WTC11 (cell line): ENCODE measurements at regions not wholly inside any gene's neighbourhood (a gene's known extent, or its start where the extent isn't known, plus 50 kb on each side); places are given as distances from the start of the nearest gene placed in this dataset.

Experiments
- ATAC-seq: fragments of 200-7000 bp; cut with Tn5 transposase; 2 replicates; pipeline ENCODE4 v1.10.0; 2021; ENCODE audit warnings: mild to moderate bottlenecking, moderate library complexity
- CTCF ChIA-PET: fragments of 300-600 bp; sonication (Branson Sonifier 250); formaldehyde crosslinking; loops from one replicate; lab custom pipeline; 2021; ENCODE audit warnings: antibody characterized with exemption; lab: Charles Lee
- POLR2A ChIA-PET: fragments of 350-600 bp; sonication (Branson Sonifier 250); formaldehyde crosslinking; loops from one replicate; lab custom pipeline; 2021; ENCODE audit warnings: antibody characterized with exemption; lab: Charles Lee
- DNase-seq: peaks from one replicate; pipeline ENCODE4 v3.0.0; 2021; ENCODE audit warnings: low spot score
- H3K27ac Mint-ChIP-seq: 2 replicates; pipeline ENCODE4 v1.8.0; 2021; ENCODE audit warnings: mixed read lengths
- H3K27me3 Mint-ChIP-seq: 2 replicates; pipeline ENCODE4 v1.8.0; 2021; ENCODE audit warnings: low read depth, mild to moderate bottlenecking, moderate library complexity, mixed read lengths
- H3K36me3 Mint-ChIP-seq: 2 replicates; pipeline ENCODE4 v1.8.0; 2021; ENCODE audit warnings: mixed read lengths
- H3K4me1 Mint-ChIP-seq: 2 replicates; pipeline ENCODE4 v1.8.0; 2022; ENCODE audit warnings: mixed read lengths
- H3K4me3 Mint-ChIP-seq: 2 replicates; pipeline ENCODE4 v1.8.0; 2021; ENCODE audit warnings: mild to moderate bottlenecking, moderate library complexity, mixed read lengths
- H3K9me3 Mint-ChIP-seq: 2 replicates; pipeline ENCODE4 v1.8.0; 2021; ENCODE audit warnings: mixed read lengths
- CBFB ChIP-seq: sonication (generic); formaldehyde crosslinking; IDR thresholded peaks from 2 replicates; pipeline ENCODE4 v1.8.1; 2022; ENCODE audit warnings: mild to moderate bottlenecking, low read depth, missing genetic modification reagents
- E2F4 ChIP-seq: sonication (generic); formaldehyde crosslinking; IDR thresholded peaks from 2 replicates; pipeline ENCODE4 v1.8.1; 2022; ENCODE audit warnings: low read depth, mild to moderate bottlenecking, moderate library complexity, missing genetic modification reagents, borderline replicate concordance
- E2F5 ChIP-seq: sonication (generic); formaldehyde crosslinking; IDR thresholded peaks from 2 replicates; pipeline ENCODE4 v1.8.1; 2022; ENCODE audit warnings: mild to moderate bottlenecking, moderate library complexity, missing genetic modification reagents
- GABPB1 ChIP-seq: sonication (generic); formaldehyde crosslinking; IDR thresholded peaks from 2 replicates; pipeline ENCODE4 v1.8.1; 2023; ENCODE audit warnings: mild to moderate bottlenecking, missing genetic modification reagents
- GTF2I ChIP-seq: fragments of 250-450 bp; sonication (Bioruptor Pico); conservative IDR thresholded peaks from 2 replicates; pipeline ENCODE4 v1.4.0; 2021; ENCODE audit warnings: mild to moderate bottlenecking
- MYBL2 ChIP-seq: sonication (generic); formaldehyde crosslinking; IDR thresholded peaks from 2 replicates; pipeline ENCODE4 v1.8.1; 2023; ENCODE audit warnings: mild to moderate bottlenecking, moderate library complexity, missing genetic modification reagents
- NFATC4 ChIP-seq: fragments of 250-450 bp; sonication (Bioruptor Pico); IDR thresholded peaks from 2 replicates; pipeline ENCODE4 v1.9.0; 2021; ENCODE audit warnings: mild to moderate bottlenecking
- TCF7 ChIP-seq: sonication (generic); formaldehyde crosslinking; IDR thresholded peaks from 2 replicates; pipeline ENCODE4 v1.8.0; 2022; ENCODE audit warnings: mild to moderate bottlenecking, low read depth, missing genetic modification reagents, moderate library complexity
- ZBTB21 ChIP-seq: sonication (generic); formaldehyde crosslinking; IDR thresholded peaks from 2 replicates; pipeline ENCODE4 v1.8.1; 2023; ENCODE audit warnings: mild to moderate bottlenecking, missing genetic modification reagents, borderline replicate concordance
- ZNF281 ChIP-seq: sonication (generic); formaldehyde crosslinking; IDR thresholded peaks from 2 replicates; pipeline ENCODE4 v1.8.0; 2023; ENCODE audit warnings: mild to moderate bottlenecking, missing genetic modification reagents
- ZNF416 ChIP-seq: fragments of 250-450 bp; sonication (Bioruptor Pico); IDR thresholded peaks from 2 replicates; pipeline ENCODE4 v1.9.0; 2021; ENCODE audit warnings: mild to moderate bottlenecking, inconsistent platforms
- ZNF425 ChIP-seq: fragments of 250-450 bp; sonication (Bioruptor Pico); conservative IDR thresholded peaks from 2 replicates; pipeline ENCODE4 v1.9.0; 2021; ENCODE audit warnings: mild to moderate bottlenecking
- ZNF512 ChIP-seq: sonication (generic); formaldehyde crosslinking; IDR thresholded peaks from 2 replicates; pipeline ENCODE4 v1.8.1; 2022; ENCODE audit warnings: missing genetic modification reagents, borderline replicate concordance
- TF ChIP-seq, protein P1 (sequence below): fragments of 250-450 bp; sonication (Bioruptor Pico); IDR thresholded peaks from 2 replicates; pipeline ENCODE4 v1.9.0; 2021; ENCODE audit warnings: mild to moderate bottlenecking

GRCh38 chr5:29122306-29122705, 2071.2 kb upstream of the CDH6 start (continued):
- TF ChIP-seq, protein P1, sequence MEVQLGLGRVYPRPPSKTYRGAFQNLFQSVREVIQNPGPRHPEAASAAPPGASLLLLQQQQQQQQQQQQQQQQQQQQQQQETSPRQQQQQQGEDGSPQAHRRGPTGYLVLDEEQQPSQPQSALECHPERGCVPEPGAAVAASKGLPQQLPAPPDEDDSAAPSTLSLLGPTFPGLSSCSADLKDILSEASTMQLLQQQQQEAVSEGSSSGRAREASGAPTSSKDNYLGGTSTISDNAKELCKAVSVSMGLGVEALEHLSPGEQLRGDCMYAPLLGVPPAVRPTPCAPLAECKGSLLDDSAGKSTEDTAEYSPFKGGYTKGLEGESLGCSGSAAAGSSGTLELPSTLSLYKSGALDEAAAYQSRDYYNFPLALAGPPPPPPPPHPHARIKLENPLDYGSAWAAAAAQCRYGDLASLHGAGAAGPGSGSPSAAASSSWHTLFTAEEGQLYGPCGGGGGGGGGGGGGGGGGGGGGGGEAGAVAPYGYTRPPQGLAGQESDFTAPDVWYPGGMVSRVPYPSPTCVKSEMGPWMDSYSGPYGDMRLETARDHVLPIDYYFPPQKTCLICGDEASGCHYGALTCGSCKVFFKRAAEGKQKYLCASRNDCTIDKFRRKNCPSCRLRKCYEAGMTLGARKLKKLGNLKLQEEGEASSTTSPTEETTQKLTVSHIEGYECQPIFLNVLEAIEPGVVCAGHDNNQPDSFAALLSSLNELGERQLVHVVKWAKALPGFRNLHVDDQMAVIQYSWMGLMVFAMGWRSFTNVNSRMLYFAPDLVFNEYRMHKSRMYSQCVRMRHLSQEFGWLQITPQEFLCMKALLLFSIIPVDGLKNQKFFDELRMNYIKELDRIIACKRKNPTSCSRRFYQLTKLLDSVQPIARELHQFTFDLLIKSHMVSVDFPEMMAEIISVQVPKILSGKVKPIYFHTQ (CRISPR knock-in tag), result no peak
- no peak for TF ChIP-seq GABPB1 (CRISPR knock-in tag)
- no peak for TF ChIP-seq ZNF416
- TF ChIP-seq MYBL2 (CRISPR knock-in tag), result no peak
- TF ChIP-seq ZBTB21 (CRISPR knock-in tag), result no peak
- TF ChIP-seq NFATC4, result no peak
- no peak for TF ChIP-seq CBFB (CRISPR knock-in tag)

- Mint-ChIP-seq H3K27me3 (no peaks in the 10 kb centered on the region), H3K4me1 (peaks cover 13% of the 10 kb centered on the region), H3K27ac (no peak overlapping the region), H3K36me3 (peaks cover 27% of the 10 kb centered on the region), H3K9me3 (peaks cover 49% of the 10 kb centered on the region), H3K4me3 (no peak overlapping the region)
- TF ChIP-seq NFATC4, result no peak
- no peak for TF ChIP-seq ZNF425
- TF ChIP-seq TCF7 (CRISPR knock-in tag), result no peak
- no peak for TF ChIP-seq ZNF281 (CRISPR knock-in tag)
- no peak for TF ChIP-seq E2F4 (CRISPR knock-in tag)
- TF ChIP-seq, protein P1 (CRISPR knock-in tag), result no peak
- TF ChIP-seq GTF2I (CRISPR knock-in tag), result no peak
- no peak for TF ChIP-seq ZNF512 (CRISPR knock-in tag)
- no peak for TF ChIP-seq E2F5 (CRISPR knock-in tag)
- DNase-seq (no peak), ATAC-seq (no peak)
- POLR2A ChIA-PET, result no interaction called here
- CTCF ChIA-PET, result interaction anchor here (1.2 kb wide), 1 partner anchor 35 kb away, joined by 4 read pairs; no protein-coding TSS in a partner anchor
Measured at GRCh38 chr5:29114331-29114768, 2076.0 kb upstream of the CDH9 start.
